Tibial artery (tissue), 4 donors: ENCODE measurements at regions not wholly inside any gene's neighbourhood (a gene's known extent, or its start where the extent isn't known, plus 50 kb on each side); places are given as distances from the start of the nearest gene placed in this dataset.
"Not testable (repeated sequence)": the region's sequence is repeated elsewhere in the genome, so short reads cannot be mapped to it uniquely, and the experiment has no call there.

Experiments used
- DNase-seq, 2 donors: peaks; one replicate each; pipeline ENCODE4 v3.0.0-alpha.2; 2019
- H3K27ac ChIP-seq, 2 donors: fragments of 200-600 bp; sonication (generic) in 1 of 2; 1 replicate in 1 of 2; 2 replicates in 1 of 2; pipeline ENCODE4 v1.5.1; 2018 to 2019; ENCODE audit warnings: mild to moderate bottlenecking in 1 of 2
- H3K27me3 ChIP-seq, 2 donors: fragments of 200-600 bp; sonication (generic) in 1 of 2; one replicate each; pipeline versions ENCODE4 v1.5.1 to v1.6.0; 2016 to 2019
- H3K36me3 ChIP-seq, 3 donors: fragments of 200-600 bp; sonication (generic) in 2 of 3; one replicate each; pipeline ENCODE4 v1.5.1; 2016 to 2019; ENCODE audit warnings: mild to moderate bottlenecking in 2 of 3
- H3K4me1 ChIP-seq, 4 donors: fragments of 200-600 bp; sonication (generic) in 2 of 4; 1 replicate in 3 of 4; 2 replicates in 1 of 4; pipeline ENCODE4 v1.5.1; 2016 to 2019
- H3K4me3 ChIP-seq, 2 donors: fragments of 200-600 bp; sonication (generic) in 1 of 2; 1 replicate in 1 of 2; 2 replicates in 1 of 2; pipeline ENCODE4 v1.5.1; 2018 to 2019; ENCODE audit warnings: mild to moderate bottlenecking in 2 of 2
- H3K9me3 ChIP-seq, 3 donors: fragments of 200-600 bp; sonication (generic) in 1 of 3; one replicate each; pipeline ENCODE4 v1.5.1; 2016 to 2019
- CTCF ChIP-seq, 2 experiments: fragments of 200-600 bp in 1 of 2; fragments of 450-650 bp in 1 of 2; IDR thresholded peaks; one replicate each; pipeline ENCODE4 v1.5.1; 2017 to 2019; ENCODE audit warnings: antibody characterized with exemption in 2 of 2, mild to moderate bottlenecking in 1 of 2, moderate library complexity in 1 of 2
- intact Hi-C: fragments of 100-400 bp; cut with DNase I; formaldehyde crosslinking; loops from one replicate; pipeline ENCODE4 v1.15.0; 2023; ENCODE audit warnings: low total_unique reads

- intact Hi-C loops: no loop called here
- no peaks in the 10 kb centered on the region for H3K36me3 ChIP-seq
- H3K4me1 ChIP-seq: no peaks in the 10 kb centered on the region
- no peak for DNase-seq
- no peak for TF ChIP-seq CTCF (IDR thresholded peaks at IDR 0.05)
- H3K27ac ChIP-seq: no peak overlapping the region
- H3K4me3 ChIP-seq: no peak overlapping the region
- H3K27me3 ChIP-seq: no peaks in the 10 kb centered on the region
- H3K9me3 ChIP-seq: no peaks in the 10 kb centered on the region
These were observed 116.4 kb downstream of the HPGD start for GRCh38 chr4:174405923-174406322.

DNA sequence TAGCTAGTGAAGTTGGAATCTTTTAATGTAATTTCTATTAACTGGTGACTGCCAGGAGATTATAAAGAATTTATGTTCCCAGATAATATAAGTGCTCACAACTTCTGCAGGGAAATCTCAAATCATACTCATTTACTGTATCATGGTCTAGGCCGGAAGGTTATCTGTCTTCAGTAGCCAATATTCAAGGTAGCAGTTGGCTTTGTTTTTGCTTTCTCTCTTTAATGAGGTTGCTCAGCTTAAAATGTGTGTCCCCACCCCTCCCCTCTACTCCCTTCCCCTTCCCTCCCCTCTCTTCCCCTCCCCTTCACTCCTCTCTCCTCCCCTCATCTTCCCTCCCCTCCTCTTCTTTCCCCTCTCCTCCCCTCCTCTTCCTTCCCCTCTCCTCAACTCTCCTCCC lies 117.6 kb downstream of the HPGD start:
- H3K4me1 ChIP-seq: no peaks in the 10 kb centered on the region
- H3K36me3 ChIP-seq: no peaks in the 10 kb centered on the region
- no peak for TF ChIP-seq CTCF (IDR thresholded peaks at IDR 0.05)
- H3K27me3 ChIP-seq: no peaks in the 10 kb centered on the region
- H3K27ac ChIP-seq: no peak overlapping the region
- no peak for DNase-seq
- no peaks in the 10 kb centered on the region for H3K9me3 ChIP-seq
- no peak overlapping the region for H3K4me3 ChIP-seq
- intact Hi-C loops: no loop called here

DNA sequence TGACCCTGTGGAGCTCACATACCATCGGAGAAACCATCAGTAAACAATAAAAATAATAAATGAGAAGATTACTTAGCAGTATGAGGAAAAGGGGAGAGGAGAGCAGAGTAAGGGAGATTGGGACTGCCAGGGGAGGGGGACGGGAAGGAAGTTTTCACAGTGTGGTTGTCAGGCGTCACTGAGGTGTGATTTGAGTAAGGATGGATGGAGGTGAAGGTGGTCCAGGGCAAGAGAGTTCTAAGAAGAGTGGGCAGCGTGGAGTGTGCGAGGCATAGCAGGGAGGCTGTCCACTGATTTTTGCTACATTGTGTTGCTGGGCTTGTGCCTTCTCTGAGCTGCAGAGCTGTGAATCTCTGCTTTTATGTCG lies 119.1 kb downstream of the HPGD start:
- DNase-seq: no peak
- intact Hi-C loops: no loop called here
- H3K27me3 ChIP-seq: no peaks in the 10 kb centered on the region
- no peaks in the 10 kb centered on the region for H3K36me3 ChIP-seq
- no peak overlapping the region for H3K4me3 ChIP-seq
- TF ChIP-seq CTCF (IDR thresholded peaks at IDR 0.05): no peak
- H3K9me3 ChIP-seq: no peaks in the 10 kb centered on the region
- H3K27ac ChIP-seq: no peak overlapping the region
- H3K4me1 ChIP-seq: no peaks in the 10 kb centered on the region

DNA sequence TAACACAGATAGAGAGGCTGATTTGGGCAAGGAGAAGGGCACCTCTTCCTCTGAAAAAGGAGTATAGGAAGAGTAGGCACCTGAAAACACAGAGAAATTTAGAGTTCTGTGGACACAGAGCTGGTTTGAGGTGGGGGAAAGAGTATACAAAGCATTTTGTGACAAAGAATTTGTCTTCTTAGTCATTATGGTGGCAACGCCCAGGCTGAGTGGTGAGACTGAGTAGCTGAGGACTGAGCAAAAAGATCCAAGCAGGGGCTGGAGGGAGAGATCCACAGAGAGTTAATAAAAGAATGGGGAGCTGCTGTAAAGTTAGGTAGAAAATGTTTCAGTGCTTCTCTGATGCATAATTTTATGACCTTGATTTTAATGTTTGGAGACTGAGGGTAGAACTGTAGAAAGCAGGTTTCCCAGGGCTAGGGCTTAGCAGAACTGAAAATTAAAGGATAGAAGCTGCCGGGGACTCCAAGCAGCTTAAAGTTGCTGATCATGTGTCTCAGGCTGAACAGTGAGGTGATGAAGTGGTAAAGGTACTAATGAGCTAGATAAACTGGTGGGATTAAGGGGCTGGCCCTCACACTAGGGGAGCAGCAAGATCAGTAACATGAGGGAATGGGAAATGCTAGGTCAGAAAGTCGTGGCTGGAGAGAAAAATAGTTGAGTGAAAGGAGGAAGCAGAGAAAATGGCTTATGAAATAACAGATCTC lies 118.9 kb downstream of the CEP44 start:
- intact Hi-C loops: no loop called here
- Histone ChIP-seq H3K9me3 (no peaks in the 10 kb centered on the region), H3K27ac (no peak overlapping the region), H3K4me1 (no peaks in the 10 kb centered on the region), H3K4me3 (no peak overlapping the region), H3K36me3 (no peaks in the 10 kb centered on the region), H3K27me3 (no peaks in the 10 kb centered on the region)
- DNase-seq: no peak
- TF ChIP-seq CTCF (IDR thresholded peaks at IDR 0.05): no peak

GRCh38 chr4:174401471-174402130 lies 117.9 kb downstream of the CEP44 start:
- H3K9me3 ChIP-seq: no peaks in the 10 kb centered on the region

GRCh38 chr4:174400603-174401302 lies 117.0 kb downstream of the CEP44 start:
- intact Hi-C loops, DNase-seq, H3K9me3 ChIP-seq, H3K4me3 ChIP-seq, H3K36me3 ChIP-seq, H3K27ac ChIP-seq, H3K27me3 ChIP-seq, H3K4me1 ChIP-seq: not testable (repeated sequence)

More at GRCh38 chr4:174401471-174402130, 117.9 kb downstream of the CEP44 start:
- Histone ChIP-seq H3K27me3 (no peaks in the 10 kb centered on the region), H3K36me3 (no peaks in the 10 kb centered on the region), H3K4me3 (no peak overlapping the region), H3K4me1 (no peaks in the 10 kb centered on the region), H3K27ac (no peak overlapping the region)
- TF ChIP-seq CTCF (IDR thresholded peaks at IDR 0.05): no peak
- DNase-seq: no peak
- intact Hi-C loops: no loop called here
